Naive thymus-derived CD8-positive, alpha-beta T cell (primary cell): ENCODE measurements at regions not wholly inside any gene's neighbourhood (a gene's known extent, or its start where the extent isn't known, plus 50 kb on each side); places are given as distances from the start of the nearest gene placed in this dataset.

Experiments
- ATAC-seq, 2 donors: fragments of 150-1000 bp; cut with Tn5 transposase in 1 of 2; sonication (Bioruptor Pico), chemical (Tn5 transposase) in 1 of 2; 1 replicate in 1 of 2; 2 replicates in 1 of 2; pipeline ENCODE4 v1.10.0; 2021; ENCODE audit warnings: mild to moderate bottlenecking in 2 of 2, moderate library complexity in 2 of 2
- POLR2A ChIA-PET: fragments of 350-600 bp; sonication (Branson Sonifier 250); formaldehyde crosslinking; loops from one replicate; lab custom pipeline; 2021; ENCODE audit warnings: antibody characterized with exemption; lab: Charles Lee
- DNase-seq, 10 donors: peaks; one replicate each; pipeline versions ENCODE4 v3.0.0 to v3.0.0-alpha.2; 2020 to 2022
- H3K27ac Mint-ChIP-seq, 10 donors: one replicate each; pipeline ENCODE4 v1.8.0; 2020 to 2022; ENCODE audit warnings: mild to moderate bottlenecking in 10 of 10, mixed read lengths in 10 of 10, moderate library complexity in 4 of 10, inconsistent platforms in 1 of 10
- H3K27me3 Mint-ChIP-seq, 5 donors: one replicate each; pipeline ENCODE4 v1.8.0; 2021 to 2022; ENCODE audit warnings: mixed read lengths in 5 of 5
- H3K36me3 Mint-ChIP-seq, 3 donors: one replicate each; pipeline ENCODE4 v1.8.0; 2020 to 2022; ENCODE audit warnings: mixed read lengths in 3 of 3, mild to moderate bottlenecking in 2 of 3, inconsistent platforms in 1 of 3
- H3K4me1 Mint-ChIP-seq, 4 donors: one replicate each; pipeline ENCODE4 v1.8.0; 2021 to 2022; ENCODE audit warnings: mixed read lengths in 4 of 4
- H3K4me3 Mint-ChIP-seq, 10 donors: one replicate each; pipeline ENCODE4 v1.8.0; 2020 to 2022; ENCODE audit warnings: mild to moderate bottlenecking in 10 of 10, mixed read lengths in 10 of 10, moderate library complexity in 6 of 10, inconsistent platforms in 1 of 10
- H3K9me3 Mint-ChIP-seq, 9 donors: one replicate each; pipeline ENCODE4 v1.8.0; 2020 to 2022; ENCODE audit warnings: mixed read lengths in 9 of 9, mild to moderate bottlenecking in 3 of 9, inconsistent platforms in 1 of 9, moderate library complexity in 1 of 9

DNA sequence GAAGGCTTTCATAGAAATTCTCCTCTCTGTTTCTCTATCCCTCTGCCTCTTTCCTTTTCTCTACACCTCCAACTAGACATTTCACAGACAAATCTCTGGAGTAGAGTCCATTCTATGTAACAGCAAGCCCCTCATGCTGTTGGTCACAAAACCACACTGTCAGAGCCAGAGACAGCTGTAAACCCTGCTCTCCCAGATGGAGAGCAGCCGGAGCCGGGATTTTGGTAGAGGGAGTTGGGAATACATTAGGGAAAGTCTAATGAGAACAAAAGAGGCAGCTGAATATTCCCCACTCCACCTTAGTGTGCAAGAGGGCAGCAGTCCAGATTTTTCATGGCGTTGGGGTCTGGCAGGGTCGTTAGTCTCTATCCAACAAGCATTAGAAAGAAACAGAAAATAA is 68.3 kb upstream of the EDN1 start:
- Mint-ChIP-seq H3K27ac (no peak overlapping the region), H3K9me3 (no peaks in the 10 kb centered on the region), H3K4me3 (no peak overlapping the region), H3K36me3 (no peaks in the 10 kb centered on the region), H3K4me1 (peaks cover 0 to 2% (median 0%) of the 10 kb centered on the region in 4 donors), H3K27me3 (peaks cover 0 to 6% (median 0%) of the 10 kb centered on the region in 5 donors)
- no peak for DNase-seq
- ATAC-seq = no peak
- POLR2A ChIA-PET = no interaction called here

DNA sequence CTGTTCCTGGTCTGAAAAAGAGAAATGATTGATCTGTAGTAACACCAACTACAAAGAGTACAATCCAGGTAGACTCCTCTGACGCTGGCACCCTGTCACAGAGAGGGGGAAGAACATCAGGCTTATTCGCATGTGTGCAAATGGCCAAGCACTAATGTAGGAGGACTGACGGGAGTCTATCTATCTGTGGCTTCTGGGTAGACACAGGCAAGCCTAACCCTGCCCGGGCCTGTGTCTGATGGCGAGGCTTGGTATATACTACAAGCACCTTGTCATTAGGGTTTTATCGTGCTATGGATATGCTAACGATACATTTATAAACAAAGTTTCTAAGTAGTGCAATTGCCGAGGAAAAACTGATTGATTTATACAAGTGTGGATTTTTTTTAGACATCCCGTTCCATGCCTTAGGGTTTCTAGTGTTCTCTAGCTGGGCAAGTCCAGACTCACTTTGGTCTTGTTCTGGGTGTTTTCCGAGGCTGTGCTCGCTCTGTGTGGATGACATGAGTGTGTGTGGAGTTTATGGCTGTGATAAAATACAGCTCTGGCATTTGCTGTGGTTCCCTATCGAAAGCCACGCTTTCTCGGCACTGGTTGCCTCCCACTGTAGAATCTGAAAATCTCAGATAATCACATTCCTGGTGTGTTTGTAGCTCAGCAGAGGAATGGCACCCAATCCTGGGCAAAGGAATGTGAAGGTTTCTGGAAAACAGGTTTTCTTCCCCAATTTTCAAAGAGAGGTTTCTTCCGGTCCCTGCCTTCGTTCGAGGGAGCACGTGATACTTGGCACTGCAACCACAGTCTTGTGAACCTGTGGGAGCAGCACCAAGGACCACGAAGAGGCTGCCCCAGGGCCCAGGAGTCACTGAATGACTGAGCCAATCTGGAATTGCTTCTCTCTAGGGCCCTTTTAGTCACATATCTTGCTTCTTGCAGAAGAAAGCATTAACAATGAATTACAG is 67.5 kb upstream of the EDN1 start:
- peaks cover 0 to 2% (median 0%) of the 10 kb centered on the region in 4 donors for H3K4me1 Mint-ChIP-seq
- no peak overlapping the region for H3K27ac Mint-ChIP-seq
- POLR2A ChIA-PET = no interaction called here
- DNase-seq (no peak), ATAC-seq (no peak)
- peaks cover 0 to 6% (median 0%) of the 10 kb centered on the region in 5 donors for H3K27me3 Mint-ChIP-seq
- H3K36me3 Mint-ChIP-seq = no peaks in the 10 kb centered on the region
- H3K9me3 Mint-ChIP-seq = no peaks in the 10 kb centered on the region
- no peak overlapping the region for H3K4me3 Mint-ChIP-seq

DNA sequence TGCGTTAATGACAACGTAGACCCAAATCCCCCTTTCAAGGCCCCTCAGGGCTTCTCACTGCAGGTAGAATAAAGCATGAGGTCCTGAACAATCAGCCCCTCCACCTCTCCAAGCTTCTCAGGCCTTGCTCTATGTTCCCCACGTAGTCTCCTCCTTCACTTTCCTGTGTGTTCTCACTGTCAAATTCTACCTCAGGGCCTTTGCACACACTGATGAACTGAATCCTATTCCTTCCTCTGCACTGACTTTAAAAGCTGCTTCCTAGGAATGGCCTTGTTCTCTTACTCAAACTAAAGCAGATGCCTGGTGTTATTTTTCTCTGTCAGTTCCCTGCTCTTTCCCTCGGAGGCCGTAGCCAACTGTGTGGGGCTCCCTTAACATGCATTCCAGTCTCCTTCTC is 66.8 kb upstream of the EDN1 start:
- peaks cover 0 to 2% (median 0%) of the 10 kb centered on the region in 4 donors for H3K4me1 Mint-ChIP-seq
- DNase-seq (no peak), ATAC-seq (no peak)
- H3K36me3 Mint-ChIP-seq = no peaks in the 10 kb centered on the region
- H3K27ac Mint-ChIP-seq = peak overlapping the region in 1 of 10 donors; percentile 11
- POLR2A ChIA-PET = no interaction called here
- no peaks in the 10 kb centered on the region for H3K9me3 Mint-ChIP-seq
- H3K4me3 Mint-ChIP-seq = no peak overlapping the region
- peaks cover 0 to 6% (median 0%) of the 10 kb centered on the region in 5 donors for H3K27me3 Mint-ChIP-seq

DNA sequence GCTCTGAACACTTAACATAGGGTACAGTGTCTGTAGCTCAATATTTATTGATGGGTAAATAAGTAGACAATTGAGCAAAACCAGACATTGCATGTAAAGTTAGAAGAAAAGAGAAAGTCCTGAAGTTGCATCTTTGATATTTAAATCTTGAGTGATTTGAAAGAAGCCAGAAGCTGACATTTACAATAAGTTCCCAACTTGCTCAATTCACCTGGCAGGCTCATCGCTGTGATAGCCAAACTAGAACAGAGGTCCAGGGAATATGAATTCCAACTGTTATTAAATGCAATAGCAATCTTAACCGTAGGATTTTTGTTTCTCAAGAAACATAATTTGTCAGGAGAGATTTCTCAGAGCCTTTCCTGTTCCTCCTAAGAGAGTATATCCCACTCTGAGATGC is 65.9 kb upstream of the EDN1 start:
- ATAC-seq (no peak), DNase-seq (no peak)
- no peak overlapping the region for H3K27ac Mint-ChIP-seq
- peaks cover 0 to 2% (median 0%) of the 10 kb centered on the region in 4 donors for H3K4me1 Mint-ChIP-seq
- no peak overlapping the region for H3K4me3 Mint-ChIP-seq
- peaks cover 0 to 6% (median 0%) of the 10 kb centered on the region in 5 donors for H3K27me3 Mint-ChIP-seq
- no peaks in the 10 kb centered on the region for H3K9me3 Mint-ChIP-seq
- H3K36me3 Mint-ChIP-seq = no peaks in the 10 kb centered on the region
- POLR2A ChIA-PET = no interaction called here

DNA sequence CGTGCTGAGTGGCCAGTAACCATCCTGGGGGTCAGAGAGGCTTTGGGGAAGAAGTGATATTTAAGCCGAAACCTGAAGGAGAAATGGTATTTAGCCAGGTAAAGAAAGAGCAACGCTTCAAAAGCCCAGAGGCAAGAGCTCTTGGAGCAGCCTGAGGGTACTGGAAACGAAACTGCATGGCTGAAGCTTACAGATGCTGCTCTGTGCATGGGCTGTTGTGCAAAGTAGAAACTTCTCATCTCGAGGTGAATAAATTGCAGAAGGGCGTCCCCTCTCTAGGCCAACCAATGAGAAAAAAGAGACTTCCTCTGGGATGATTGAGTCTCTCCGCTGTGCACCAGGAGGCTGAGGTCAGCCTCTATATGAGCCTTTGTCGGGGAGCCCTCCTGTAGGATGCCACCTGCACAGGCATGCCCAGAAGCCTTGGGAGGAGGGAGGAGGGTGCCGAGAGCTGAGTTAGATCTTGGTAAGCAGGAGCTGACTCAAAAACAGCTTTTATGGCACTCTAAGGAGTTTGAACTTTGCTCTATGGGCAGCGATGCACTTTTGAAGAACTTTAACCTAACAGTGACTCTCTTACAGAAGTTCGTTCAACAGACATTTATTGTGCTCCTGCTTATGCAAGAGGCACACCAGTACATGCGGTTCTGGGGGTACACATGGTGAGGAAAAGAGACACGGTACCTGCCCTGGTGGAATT is 61.6 kb upstream of the EDN1 start:
- Mint-ChIP-seq H3K27ac (peak overlapping the region in 2 of 10 donors; percentile 14 to 32), H3K4me1 (peaks cover 7 to 15% (median 15%) of the 10 kb centered on the region in 4 donors), H3K36me3 (no peaks in the 10 kb centered on the region), H3K9me3 (no peaks in the 10 kb centered on the region), H3K4me3 (no peak overlapping the region), H3K27me3 (peaks cover 0 to 2% (median 0%) of the 10 kb centered on the region in 5 donors)
- no peak for DNase-seq
- ATAC-seq = no peak
- POLR2A ChIA-PET = interaction anchor here (1.0 kb wide), 1 partner anchor 216 kb away, joined by 3 read pairs; no protein-coding TSS in a partner anchor

DNA sequence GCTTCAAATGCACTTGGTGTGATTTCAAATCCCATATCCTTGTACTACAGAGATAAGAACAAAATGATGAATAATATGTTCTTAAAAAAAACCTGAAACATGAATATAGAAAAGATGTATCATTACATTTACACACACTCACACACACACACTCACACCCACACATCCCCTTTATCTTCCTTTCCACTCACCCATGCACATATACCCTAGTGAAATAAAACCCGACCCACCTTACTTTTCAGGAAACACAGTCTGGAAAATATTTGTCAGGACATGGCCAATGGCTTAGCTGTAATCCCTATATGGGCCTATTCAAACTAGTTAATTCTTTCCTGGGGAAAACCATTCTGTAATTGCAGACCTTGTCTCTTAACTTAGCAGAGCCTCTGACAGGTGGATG is 60.8 kb upstream of the EDN1 start:
- Mint-ChIP-seq H3K36me3 (no peaks in the 10 kb centered on the region), H3K4me3 (no peak overlapping the region), H3K4me1 (peaks cover 13 to 22% (median 21%) of the 10 kb centered on the region in 4 donors), H3K27ac (no peak overlapping the region), H3K9me3 (no peaks in the 10 kb centered on the region), H3K27me3 (peaks cover 0 to 2% (median 0%) of the 10 kb centered on the region in 5 donors)
- POLR2A ChIA-PET = no interaction called here
- DNase-seq (no peak), ATAC-seq (no peak)

DNA sequence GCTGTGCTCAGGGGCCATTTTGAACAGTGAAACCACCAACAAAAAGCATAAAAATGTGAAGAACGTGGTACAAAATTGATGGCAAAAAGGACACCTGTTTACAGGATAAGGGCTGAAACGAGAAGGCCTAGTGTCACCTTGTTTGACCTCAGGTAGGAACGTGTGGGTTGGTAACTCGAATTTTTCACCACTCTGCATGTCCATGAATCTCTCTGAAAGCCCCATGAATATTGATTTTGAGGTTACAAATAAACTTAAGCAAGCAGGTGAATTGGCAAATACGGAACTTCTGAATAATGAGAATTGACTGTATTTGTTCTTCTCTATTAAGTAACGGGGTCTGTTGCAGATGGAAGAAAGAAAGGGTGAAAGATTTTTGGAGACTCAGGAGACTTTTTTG is 59.6 kb upstream of the EDN1 start:
- no peak overlapping the region for H3K27ac Mint-ChIP-seq
- no peak for ATAC-seq
- peaks cover 0 to 2% (median 0%) of the 10 kb centered on the region in 5 donors for H3K27me3 Mint-ChIP-seq
- peaks cover 12 to 22% (median 21%) of the 10 kb centered on the region in 4 donors for H3K4me1 Mint-ChIP-seq
- H3K4me3 Mint-ChIP-seq = no peak overlapping the region
- POLR2A ChIA-PET = no interaction called here
- no peaks in the 10 kb centered on the region for H3K36me3 Mint-ChIP-seq
- no peaks in the 10 kb centered on the region for H3K9me3 Mint-ChIP-seq
- DNase-seq = no peak

DNA sequence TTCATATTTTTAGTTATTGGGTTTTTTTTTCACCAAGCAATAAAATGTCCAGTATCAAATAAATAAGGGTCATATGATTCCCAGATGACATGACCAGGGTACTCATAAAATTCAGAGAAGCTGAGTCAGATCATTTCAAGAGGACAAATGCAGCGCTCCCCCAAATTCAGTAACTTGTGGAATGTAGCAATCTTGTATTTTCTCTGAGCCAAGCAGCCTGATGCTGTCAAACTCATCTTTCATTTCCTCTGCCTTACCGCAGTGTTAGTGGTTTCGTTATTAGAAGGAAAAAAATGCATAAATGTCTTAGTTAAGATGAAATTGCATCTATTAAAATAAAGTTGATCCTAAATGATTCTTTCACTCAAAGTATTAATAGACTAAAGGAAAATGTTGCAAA is 57.8 kb upstream of the EDN1 start:
- H3K27me3 Mint-ChIP-seq = peaks cover 0 to 1% (median 0%) of the 10 kb centered on the region in 5 donors
- H3K27ac Mint-ChIP-seq = peak overlapping the region in 2 of 10 donors; percentile 11 to 57
- peak overlapping the region in 5 of 10 donors; percentile 0 to 37 (median 22) for H3K4me3 Mint-ChIP-seq
- H3K36me3 Mint-ChIP-seq = no peaks in the 10 kb centered on the region
- no peaks in the 10 kb centered on the region for H3K9me3 Mint-ChIP-seq
- POLR2A ChIA-PET = no interaction called here
- peaks cover 12 to 22% (median 21%) of the 10 kb centered on the region in 4 donors for H3K4me1 Mint-ChIP-seq
- DNase-seq (peak in 2 of 10 donors; percentile 3), ATAC-seq (no peak)

DNA sequence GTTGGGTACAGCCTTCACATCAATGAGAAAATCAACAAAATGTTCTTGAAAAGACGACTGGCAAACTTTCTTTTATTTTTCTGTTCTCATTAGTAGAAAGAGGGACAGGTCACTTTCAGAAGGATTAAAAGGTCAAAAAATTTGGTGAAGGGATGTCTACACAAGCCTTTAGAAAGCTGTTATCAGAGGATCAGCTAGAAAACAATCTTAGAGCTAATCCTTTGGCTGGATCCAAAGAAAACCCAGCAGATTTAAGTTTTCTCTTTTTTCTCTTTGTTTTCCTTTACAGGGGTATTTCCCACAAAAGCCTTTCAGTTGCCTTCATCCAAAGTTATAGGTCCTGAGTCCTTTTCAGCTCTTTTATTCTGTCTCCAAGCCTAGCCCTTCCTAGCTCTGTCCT is 57.3 kb upstream of the EDN1 start:
- POLR2A ChIA-PET = no interaction called here
- peak overlapping the region in 3 of 10 donors; percentile 0 to 37 (median 22) for H3K4me3 Mint-ChIP-seq
- H3K4me1 Mint-ChIP-seq = peaks cover 12 to 22% (median 21%) of the 10 kb centered on the region in 4 donors
- H3K36me3 Mint-ChIP-seq = no peaks in the 10 kb centered on the region
- no peaks in the 10 kb centered on the region for H3K9me3 Mint-ChIP-seq
- ATAC-seq (no peak), DNase-seq (no peak)
- peaks cover 0 to 1% (median 0%) of the 10 kb centered on the region in 5 donors for H3K27me3 Mint-ChIP-seq
- peak overlapping the region in 2 of 10 donors; percentile 5 to 57 for H3K27ac Mint-ChIP-seq

DNA sequence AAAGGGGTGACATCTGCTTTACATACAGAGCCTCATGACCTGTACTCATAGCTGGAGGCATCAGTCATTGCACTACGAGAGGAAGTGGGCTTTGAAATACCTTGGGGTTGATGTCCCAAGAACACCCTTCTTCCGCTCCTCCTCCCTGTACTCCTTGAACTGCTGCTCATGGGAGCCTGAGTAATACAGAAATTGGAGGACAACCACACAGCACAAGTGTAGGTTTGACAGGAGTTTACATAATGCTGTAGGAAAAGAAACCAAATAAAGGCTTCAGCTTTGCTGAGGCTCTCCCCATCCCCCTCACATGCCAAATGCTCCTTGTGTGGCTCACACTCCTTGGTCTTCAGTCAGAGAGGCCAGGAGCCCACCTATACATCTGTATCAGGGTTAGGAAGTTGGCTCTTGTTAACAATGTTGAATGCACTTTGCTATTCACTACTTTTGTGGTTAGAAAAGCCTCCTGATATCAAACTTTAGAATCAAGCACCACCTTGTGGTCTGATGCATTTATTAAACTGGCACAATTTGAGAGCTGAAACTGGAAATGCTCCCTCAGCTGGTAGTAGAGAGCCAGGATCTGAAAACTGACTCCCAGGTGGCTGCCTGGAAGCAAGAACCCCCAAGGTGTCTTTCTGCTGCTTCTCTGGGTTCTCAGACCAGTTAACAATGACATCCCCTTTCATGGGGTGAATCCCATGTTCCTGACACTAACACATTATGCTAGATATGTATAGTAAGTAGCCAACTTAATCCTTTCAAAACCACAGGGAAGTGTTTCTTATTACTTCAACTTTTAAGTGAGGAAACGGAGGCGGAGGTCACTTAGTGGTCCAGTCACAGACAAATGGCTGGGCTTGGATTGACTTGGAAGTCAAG is 56.2 kb upstream of the EDN1 start:
- POLR2A ChIA-PET = no interaction called here
- peak overlapping the region in 5 of 10 donors; percentile 5 to 70 (median 33) for H3K27ac Mint-ChIP-seq
- no peaks in the 10 kb centered on the region for H3K36me3 Mint-ChIP-seq
- peak; percentile 82 to 84 for ATAC-seq
- DNase-seq = peak in 8 of 10 donors; percentile 11 to 73 (median 50)
- H3K9me3 Mint-ChIP-seq = no peaks in the 10 kb centered on the region
- peaks cover 12 to 22% (median 21%) of the 10 kb centered on the region in 4 donors for H3K4me1 Mint-ChIP-seq
- H3K4me3 Mint-ChIP-seq = peak overlapping the region in 3 of 10 donors; percentile 9 to 33 (median 24)
- H3K27me3 Mint-ChIP-seq = peaks cover 0 to 1% (median 0%) of the 10 kb centered on the region in 5 donors

DNA sequence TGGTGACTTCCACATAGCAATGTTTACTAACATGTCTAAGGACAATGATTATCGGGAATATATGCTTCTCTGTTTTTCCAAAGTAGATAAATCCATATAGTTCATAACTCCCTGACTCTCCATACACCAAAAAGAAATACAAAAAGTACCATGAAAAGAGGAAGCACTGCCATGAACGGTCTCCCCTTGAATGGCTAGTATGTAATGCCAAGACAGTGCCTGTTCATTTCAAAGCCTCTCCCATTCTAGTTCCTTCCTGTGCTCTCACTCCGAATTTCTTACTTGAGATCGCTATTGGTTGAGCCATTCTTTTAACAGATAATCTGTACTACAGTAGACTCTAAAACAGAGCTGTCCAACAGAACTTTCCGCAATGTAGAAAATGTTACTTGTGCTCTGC is 54.8 kb upstream of the EDN1 start:
- no peaks in the 10 kb centered on the region for H3K27me3 Mint-ChIP-seq
- ATAC-seq (no peak), DNase-seq (no peak)
- no peak overlapping the region for H3K27ac Mint-ChIP-seq
- POLR2A ChIA-PET = no interaction called here
- H3K4me3 Mint-ChIP-seq = no peak overlapping the region
- H3K4me1 Mint-ChIP-seq = peaks cover 12 to 22% (median 21%) of the 10 kb centered on the region in 4 donors
- H3K9me3 Mint-ChIP-seq = no peaks in the 10 kb centered on the region
- no peaks in the 10 kb centered on the region for H3K36me3 Mint-ChIP-seq

DNA sequence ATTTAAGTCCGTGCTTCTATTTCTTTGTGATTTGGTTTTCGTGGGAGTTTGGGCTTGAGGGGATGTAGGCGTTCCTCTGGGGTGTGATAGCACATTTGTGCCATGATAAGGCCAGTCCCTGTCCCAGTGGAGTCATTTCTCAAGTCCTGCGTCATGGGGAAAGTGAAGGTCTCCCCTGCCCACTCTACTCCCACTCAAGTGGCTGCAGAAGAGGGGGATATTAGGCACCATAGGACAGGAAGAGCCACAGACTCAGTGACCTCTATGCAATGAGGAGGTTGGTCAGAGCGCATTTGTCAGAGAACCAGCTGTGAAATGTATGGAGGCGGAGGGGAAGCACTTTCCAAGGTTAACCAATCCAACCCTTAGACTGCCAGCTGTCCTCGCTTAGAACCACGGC is 51.9 kb upstream of the EDN1 start:
- ATAC-seq (no peak), DNase-seq (no peak)
- Mint-ChIP-seq H3K9me3 (no peaks in the 10 kb centered on the region), H3K4me1 (peaks cover 9 to 12% (median 10%) of the 10 kb centered on the region in 4 donors), H3K4me3 (no peak overlapping the region), H3K36me3 (peaks cover 0 to 3% (median 0%) of the 10 kb centered on the region in 3 donors), H3K27ac (no peak overlapping the region), H3K27me3 (peaks cover 0 to 6% (median 0%) of the 10 kb centered on the region in 5 donors)
- POLR2A ChIA-PET = no interaction called here
